Endothelial cell (in vitro differentiated cells): ENCODE measurements at regions not wholly inside any gene's neighbourhood (a gene's known extent, or its start where the extent isn't known, plus 50 kb on each side); places are given as distances from the start of the nearest gene placed in this dataset.

Experiments used
- DNase-seq: peaks from one replicate; pipeline ENCODE4 v3.0.0; 2021; ENCODE audit warnings: low spot score
- H3K27ac Mint-ChIP-seq: one replicate; pipeline ENCODE4 v1.8.0; 2021; ENCODE audit warnings: mixed read lengths, inconsistent platforms; ENCODE audit not compliant: unreplicated experiment
- H3K27me3 Mint-ChIP-seq: one replicate; pipeline ENCODE4 v1.8.0; 2021; ENCODE audit warnings: mild to moderate bottlenecking, moderate library complexity, mixed read lengths, inconsistent platforms; ENCODE audit not compliant: unreplicated experiment
- H3K36me3 Mint-ChIP-seq: one replicate; pipeline ENCODE4 v1.8.0; 2021; ENCODE audit warnings: mild to moderate bottlenecking, low read depth, mixed read lengths, inconsistent platforms; ENCODE audit not compliant: unreplicated experiment
- H3K4me1 Mint-ChIP-seq: one replicate; pipeline ENCODE4 v1.8.0; 2021; ENCODE audit warnings: mild to moderate bottlenecking, mixed read lengths, inconsistent platforms; ENCODE audit not compliant: unreplicated experiment
- H3K4me3 Mint-ChIP-seq: one replicate; pipeline ENCODE4 v1.8.0; 2021; ENCODE audit warnings: mild to moderate bottlenecking, mixed read lengths, inconsistent platforms; ENCODE audit not compliant: unreplicated experiment
- H3K9me3 Mint-ChIP-seq: one replicate; pipeline ENCODE4 v1.8.0; 2021; ENCODE audit warnings: mixed read lengths, inconsistent platforms; ENCODE audit not compliant: unreplicated experiment
- TF ChIP-seq, protein P1 (sequence below): fragments of 200-600 bp; sonication (generic); IDR thresholded peaks from one replicate; pipeline ENCODE4 v1.5.0; 2021; ENCODE audit warnings: antibody characterized with exemption; ENCODE audit not compliant: unreplicated experiment

DNA sequence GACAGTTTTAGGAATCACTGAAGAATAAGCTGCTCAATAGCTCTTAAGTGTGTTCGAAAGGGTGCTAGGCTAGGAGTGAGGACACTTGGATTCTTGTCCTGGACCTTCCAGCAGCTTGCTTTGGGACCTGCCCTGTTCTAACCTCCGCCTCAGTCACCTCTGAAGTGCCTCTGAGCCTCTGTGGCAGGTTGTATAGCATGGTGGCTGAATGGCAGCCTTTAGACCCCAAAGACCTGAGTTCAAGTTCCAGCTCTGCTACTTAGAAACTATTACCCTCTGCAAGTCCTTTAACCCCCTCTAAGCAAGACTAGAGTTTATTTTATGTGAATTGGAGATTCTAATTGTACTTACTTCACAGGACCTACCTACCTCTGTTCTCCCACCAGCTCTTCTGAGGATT is 81.5 kb downstream of the RRAGC start:
- TF ChIP-seq, protein P1, sequence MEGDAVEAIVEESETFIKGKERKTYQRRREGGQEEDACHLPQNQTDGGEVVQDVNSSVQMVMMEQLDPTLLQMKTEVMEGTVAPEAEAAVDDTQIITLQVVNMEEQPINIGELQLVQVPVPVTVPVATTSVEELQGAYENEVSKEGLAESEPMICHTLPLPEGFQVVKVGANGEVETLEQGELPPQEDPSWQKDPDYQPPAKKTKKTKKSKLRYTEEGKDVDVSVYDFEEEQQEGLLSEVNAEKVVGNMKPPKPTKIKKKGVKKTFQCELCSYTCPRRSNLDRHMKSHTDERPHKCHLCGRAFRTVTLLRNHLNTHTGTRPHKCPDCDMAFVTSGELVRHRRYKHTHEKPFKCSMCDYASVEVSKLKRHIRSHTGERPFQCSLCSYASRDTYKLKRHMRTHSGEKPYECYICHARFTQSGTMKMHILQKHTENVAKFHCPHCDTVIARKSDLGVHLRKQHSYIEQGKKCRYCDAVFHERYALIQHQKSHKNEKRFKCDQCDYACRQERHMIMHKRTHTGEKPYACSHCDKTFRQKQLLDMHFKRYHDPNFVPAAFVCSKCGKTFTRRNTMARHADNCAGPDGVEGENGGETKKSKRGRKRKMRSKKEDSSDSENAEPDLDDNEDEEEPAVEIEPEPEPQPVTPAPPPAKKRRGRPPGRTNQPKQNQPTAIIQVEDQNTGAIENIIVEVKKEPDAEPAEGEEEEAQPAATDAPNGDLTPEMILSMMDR = no peak
- Mint-ChIP-seq H3K36me3 (no peaks in the 10 kb centered on the region), H3K27ac (no peak overlapping the region), H3K4me3 (no peak overlapping the region), H3K27me3 (peaks cover 2% of the 10 kb centered on the region), H3K9me3 (no peaks in the 10 kb centered on the region), H3K4me1 (peaks cover 7% of the 10 kb centered on the region)
- no peak for DNase-seq

GRCh38 chr1:38777464-38777957 is 82.1 kb downstream of the RRAGC start:
- Mint-ChIP-seq H3K27ac (no peak overlapping the region), H3K4me1 (peaks cover 7% of the 10 kb centered on the region), H3K4me3 (no peak overlapping the region), H3K36me3 (no peaks in the 10 kb centered on the region), H3K27me3 (peaks cover 2% of the 10 kb centered on the region), H3K9me3 (no peaks in the 10 kb centered on the region)
- TF ChIP-seq, protein P1 = no peak
- DNase-seq = no peak

DNA sequence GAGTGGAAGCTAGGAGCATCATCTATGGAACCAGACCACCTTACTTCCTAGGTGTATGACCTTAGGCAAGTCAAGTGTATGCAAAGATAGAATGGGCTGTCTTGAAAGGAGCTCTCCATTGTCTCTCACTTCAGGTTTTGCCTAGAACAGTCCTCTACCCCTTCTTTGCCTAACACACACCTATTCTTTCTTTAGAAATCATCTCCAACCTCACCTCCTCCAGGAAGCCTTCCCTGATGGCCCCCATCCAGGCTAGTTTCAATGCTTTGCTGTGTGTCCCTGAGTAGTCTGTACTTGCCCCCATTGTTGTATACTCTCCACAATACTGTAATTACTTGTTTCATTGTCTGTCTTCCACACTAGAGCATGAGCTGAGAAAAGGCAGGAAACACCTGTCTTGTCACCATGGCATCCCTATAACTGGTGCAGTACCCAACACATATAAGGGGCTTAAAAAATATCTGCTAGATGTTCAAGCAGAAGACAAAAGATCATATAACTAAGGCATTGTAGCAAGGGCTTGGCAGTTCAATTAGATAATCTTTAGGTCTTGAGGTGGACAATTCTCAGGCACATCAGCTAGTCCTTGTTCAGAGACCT is 83.0 kb downstream of the RRAGC start:
- DNase-seq = no peak
- peaks cover 1% of the 10 kb centered on the region for H3K4me1 Mint-ChIP-seq
- no peak overlapping the region for H3K4me3 Mint-ChIP-seq
- H3K36me3 Mint-ChIP-seq = no peaks in the 10 kb centered on the region
- no peak overlapping the region for H3K27ac Mint-ChIP-seq
- TF ChIP-seq, protein P1 = no peak
- H3K27me3 Mint-ChIP-seq = peaks cover 2% of the 10 kb centered on the region
- no peaks in the 10 kb centered on the region for H3K9me3 Mint-ChIP-seq

DNA sequence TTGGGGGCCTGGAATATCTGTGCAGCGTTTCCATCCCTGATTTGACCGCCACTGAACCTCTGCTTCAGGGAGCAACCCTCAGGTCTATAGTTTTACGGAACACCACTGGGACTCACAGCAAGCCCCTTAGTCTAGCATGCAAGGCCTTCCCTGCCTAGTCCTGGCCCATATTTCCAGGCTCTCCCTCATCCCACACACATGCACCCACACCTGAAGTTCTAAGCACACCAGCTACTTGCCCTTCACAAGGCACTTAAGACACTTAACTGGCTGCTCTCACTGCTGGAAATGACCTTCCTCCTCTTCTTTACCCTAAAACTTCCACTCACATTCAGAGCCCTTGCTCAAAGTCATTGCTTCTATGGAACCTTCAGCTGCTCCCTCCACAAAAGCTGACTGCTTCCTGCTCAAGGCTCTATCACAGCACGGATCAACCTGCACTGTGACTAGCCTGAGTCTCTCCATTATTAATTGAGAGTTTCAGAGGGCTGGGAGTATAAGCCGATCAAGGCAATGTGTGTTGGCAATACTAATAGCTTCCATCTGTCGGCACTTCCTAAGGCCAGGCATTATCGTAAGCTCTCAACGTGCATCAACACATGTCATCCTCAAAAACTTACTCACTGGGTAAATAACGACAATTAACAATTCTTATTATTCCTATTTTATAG is 84.3 kb downstream of the RRAGC start:
- H3K27me3 Mint-ChIP-seq = peaks cover 2% of the 10 kb centered on the region
- H3K9me3 Mint-ChIP-seq = no peaks in the 10 kb centered on the region
- TF ChIP-seq, protein P1 = no peak

GRCh38 chr1:38773483-38773882 is 86.1 kb downstream of the RRAGC start:
- no peaks in the 10 kb centered on the region for H3K9me3 Mint-ChIP-seq
- H3K4me3 Mint-ChIP-seq = no peak overlapping the region
- no peak for DNase-seq
- no peak overlapping the region for H3K27ac Mint-ChIP-seq
- H3K4me1 Mint-ChIP-seq = no peaks in the 10 kb centered on the region
- H3K27me3 Mint-ChIP-seq = peaks cover 2% of the 10 kb centered on the region
- H3K36me3 Mint-ChIP-seq = no peaks in the 10 kb centered on the region
- TF ChIP-seq, protein P1 = no peak

More for the DNA sequence above, 84.3 kb downstream of the RRAGC start:
- Mint-ChIP-seq H3K4me3 (no peak overlapping the region), H3K27ac (no peak overlapping the region), H3K36me3 (no peaks in the 10 kb centered on the region), H3K4me1 (no peaks in the 10 kb centered on the region)
- DNase-seq = no peak
